Fibroblast of lung (primary cell): ENCODE measurements at regions not wholly inside any gene's neighbourhood (a gene's known extent, or its start where the extent isn't known, plus 50 kb on each side); places are given as distances from the start of the nearest gene placed in this dataset.

Experiments used
- DNase-seq, 2 donors: peaks; one replicate each; pipeline versions ENCODE4 v3.0.0 to v3.0.0-alpha.2; 2010; ENCODE audit warnings: low read depth in 2 of 2
- H2AFZ ChIP-seq: 2 replicates; pipeline ENCODE4 v1.5.1; 2012; ENCODE audit warnings: low read length, control low read depth, inconsistent platforms
- H3K27ac ChIP-seq: 2 replicates; pipeline ENCODE4 v1.5.1; 2011; ENCODE audit warnings: low read length, control low read depth; ENCODE audit not compliant: insufficient read depth
- H3K27me3 ChIP-seq: 2 replicates; pipeline ENCODE4 v1.5.1; 2011; ENCODE audit warnings: mild to moderate bottlenecking, low read length; ENCODE audit not compliant: control insufficient read depth, insufficient read depth
- H3K36me3 ChIP-seq: 2 replicates; pipeline ENCODE4 v1.5.1; 2011; ENCODE audit warnings: low read length; ENCODE audit not compliant: control insufficient read depth, insufficient read depth
- H3K4me1 ChIP-seq: 2 replicates; pipeline ENCODE4 v1.5.1; 2011; ENCODE audit warnings: low read length; ENCODE audit not compliant: control insufficient read depth, insufficient read depth; ENCODE audit errors: extremely low read depth
- H3K4me2 ChIP-seq: 2 replicates; pipeline ENCODE4 v1.5.1; 2011; ENCODE audit warnings: low read length, control low read depth; ENCODE audit not compliant: insufficient read depth; ENCODE audit errors: extremely low read depth
- H3K4me3 ChIP-seq, 4 experiments: fragments of 200-600 bp in 1 of 4; sonication (generic) in 1 of 4; replicated peaks in 1 of 4; 2 replicates each; pipeline ENCODE4 v1.5.1; 2011 to 2016; ENCODE audit warnings: low read length in 4 of 4, low read depth in 3 of 4, mild to moderate bottlenecking in 3 of 4, control low read depth in 2 of 4, inconsistent platforms in 1 of 4, mixed read lengths in 1 of 4; ENCODE audit not compliant: insufficient read depth in 1 of 4; ENCODE audit errors: control extremely low read depth in 1 of 4
- H3K79me2 ChIP-seq: 2 replicates; pipeline ENCODE4 v1.5.1; 2012; ENCODE audit warnings: mild to moderate bottlenecking, low read length, inconsistent platforms; ENCODE audit not compliant: control insufficient read depth, insufficient read depth
- H3K9ac ChIP-seq: 2 replicates; pipeline ENCODE4 v1.5.1; 2011; ENCODE audit warnings: mild to moderate bottlenecking, low read length, control low read depth; ENCODE audit not compliant: insufficient read depth
- H3K9me3 ChIP-seq: 2 replicates; pipeline ENCODE4 v1.5.1; 2012; ENCODE audit warnings: low read depth, low read length; ENCODE audit not compliant: control insufficient read depth, insufficient read depth
- H4K20me1 ChIP-seq: 2 replicates; pipeline ENCODE4 v1.5.1; 2011; ENCODE audit warnings: low read length; ENCODE audit not compliant: control insufficient read depth, insufficient read depth; ENCODE audit errors: extremely low read depth
- EZH2 ChIP-seq: IDR thresholded peaks from 2 replicates; pipeline ENCODE4 v1.5.1; 2012; ENCODE audit warnings: low read length, control low read depth, mild to moderate bottlenecking; ENCODE audit errors: missing control alignments
- TF ChIP-seq, protein P1 (sequence below), 2 donors: IDR thresholded peaks in 1 of 2; conservative IDR thresholded peaks in 1 of 2; 1 replicate in 1 of 2; 2 replicates in 1 of 2; pipeline ENCODE4 v1.5.1; 2011 to 2012; ENCODE audit warnings: low read length in 2 of 2, control low read depth in 1 of 2, inconsistent platforms in 1 of 2, low read depth in 1 of 2, mild to moderate bottlenecking in 1 of 2

DNA sequence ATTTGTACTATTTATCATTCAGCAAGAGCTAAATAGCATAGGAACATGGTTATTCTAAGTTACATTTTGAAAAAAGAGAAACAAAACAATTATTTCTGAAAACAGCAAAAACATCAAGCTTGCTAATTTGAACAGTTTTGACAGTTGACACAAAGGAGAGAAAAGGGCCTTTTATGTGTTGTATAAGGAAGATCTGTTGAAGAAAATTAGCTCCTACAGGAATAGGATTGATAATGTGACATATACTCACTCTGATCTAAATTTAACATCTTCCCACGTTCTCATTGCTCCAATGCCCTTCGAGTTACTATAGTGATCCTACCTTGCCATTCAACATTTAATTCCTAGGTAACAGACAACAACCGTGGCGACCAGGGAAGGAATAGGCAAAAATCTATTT is 61.4 kb upstream of the BTG3 start:
- Histone ChIP-seq H3K4me3 (no peak overlapping the region), H3K9ac (no peak overlapping the region), H4K20me1 (no peaks in the 10 kb centered on the region), H2AFZ (no peak overlapping the region), H3K9me3 (no peaks in the 10 kb centered on the region), H3K36me3 (no peaks in the 10 kb centered on the region), H3K4me1 (no peaks in the 10 kb centered on the region), H3K27ac (no peak overlapping the region), H3K79me2 (no peaks in the 10 kb centered on the region), H3K4me2 (no peak overlapping the region), H3K27me3 (no peaks in the 10 kb centered on the region)
- TF ChIP-seq EZH2: no peak
- TF ChIP-seq, protein P1, sequence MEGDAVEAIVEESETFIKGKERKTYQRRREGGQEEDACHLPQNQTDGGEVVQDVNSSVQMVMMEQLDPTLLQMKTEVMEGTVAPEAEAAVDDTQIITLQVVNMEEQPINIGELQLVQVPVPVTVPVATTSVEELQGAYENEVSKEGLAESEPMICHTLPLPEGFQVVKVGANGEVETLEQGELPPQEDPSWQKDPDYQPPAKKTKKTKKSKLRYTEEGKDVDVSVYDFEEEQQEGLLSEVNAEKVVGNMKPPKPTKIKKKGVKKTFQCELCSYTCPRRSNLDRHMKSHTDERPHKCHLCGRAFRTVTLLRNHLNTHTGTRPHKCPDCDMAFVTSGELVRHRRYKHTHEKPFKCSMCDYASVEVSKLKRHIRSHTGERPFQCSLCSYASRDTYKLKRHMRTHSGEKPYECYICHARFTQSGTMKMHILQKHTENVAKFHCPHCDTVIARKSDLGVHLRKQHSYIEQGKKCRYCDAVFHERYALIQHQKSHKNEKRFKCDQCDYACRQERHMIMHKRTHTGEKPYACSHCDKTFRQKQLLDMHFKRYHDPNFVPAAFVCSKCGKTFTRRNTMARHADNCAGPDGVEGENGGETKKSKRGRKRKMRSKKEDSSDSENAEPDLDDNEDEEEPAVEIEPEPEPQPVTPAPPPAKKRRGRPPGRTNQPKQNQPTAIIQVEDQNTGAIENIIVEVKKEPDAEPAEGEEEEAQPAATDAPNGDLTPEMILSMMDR (conservative IDR thresholded peaks at IDR 0.05 in 1 of 2, IDR thresholded peaks at IDR 0.05 in 1 of 2; ENCODE audit: low read depth in 1 of 2, low read length in 2 of 2): no peak
- DNase-seq: no peak

DNA sequence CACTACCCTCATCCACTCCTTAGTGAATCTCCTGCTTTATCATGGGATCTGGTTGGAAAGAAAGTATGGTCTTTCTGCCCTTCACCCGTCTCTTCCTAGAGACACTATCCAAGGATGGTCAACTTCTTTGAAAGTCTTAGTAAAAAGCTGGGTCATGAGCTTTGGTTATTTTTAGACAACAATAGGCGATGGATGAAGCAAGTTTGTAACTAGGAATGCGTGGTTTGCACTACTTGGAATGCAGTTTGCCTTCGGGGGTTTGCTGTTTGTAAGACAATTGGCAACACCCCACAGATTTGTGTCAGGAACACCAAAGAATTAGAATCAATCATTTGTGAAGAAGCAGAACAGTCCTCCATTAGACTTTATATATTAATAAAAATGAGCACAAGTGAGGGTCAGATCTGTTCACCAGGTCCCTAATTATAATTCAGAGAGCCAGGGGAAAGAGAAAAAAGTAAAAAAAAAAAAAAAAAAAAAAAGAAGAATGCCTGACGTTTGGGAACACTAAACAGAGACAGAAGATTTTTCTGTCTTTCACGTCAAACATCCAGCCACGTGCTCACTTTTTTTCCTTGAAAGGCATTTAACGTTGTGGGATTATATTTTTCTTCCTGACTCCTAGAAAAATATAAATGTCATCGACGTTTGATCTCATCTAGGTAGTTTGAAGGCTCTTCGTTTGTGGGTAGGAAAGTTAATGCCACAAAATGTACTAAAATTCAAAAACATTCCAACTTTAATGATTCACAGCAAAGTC is 60.7 kb upstream of the BTG3 start:
- no peak overlapping the region for H3K27ac ChIP-seq
- no peak for TF ChIP-seq EZH2
- TF ChIP-seq, protein P1 (conservative IDR thresholded peaks at IDR 0.05 in 1 of 2, IDR thresholded peaks at IDR 0.05 in 1 of 2; ENCODE audit: low read depth in 1 of 2, low read length in 2 of 2): no peak
- no peak overlapping the region for H3K4me3 ChIP-seq
- no peaks in the 10 kb centered on the region for H4K20me1 ChIP-seq
- H3K4me1 ChIP-seq: no peaks in the 10 kb centered on the region
- H2AFZ ChIP-seq: no peak overlapping the region
- DNase-seq: peak in 1 of 2 donors; percentile 45
- H3K9ac ChIP-seq: no peak overlapping the region
- H3K79me2 ChIP-seq: no peaks in the 10 kb centered on the region
- no peaks in the 10 kb centered on the region for H3K36me3 ChIP-seq
- no peaks in the 10 kb centered on the region for H3K9me3 ChIP-seq
- H3K4me2 ChIP-seq: no peak overlapping the region
- no peaks in the 10 kb centered on the region for H3K27me3 ChIP-seq

DNA sequence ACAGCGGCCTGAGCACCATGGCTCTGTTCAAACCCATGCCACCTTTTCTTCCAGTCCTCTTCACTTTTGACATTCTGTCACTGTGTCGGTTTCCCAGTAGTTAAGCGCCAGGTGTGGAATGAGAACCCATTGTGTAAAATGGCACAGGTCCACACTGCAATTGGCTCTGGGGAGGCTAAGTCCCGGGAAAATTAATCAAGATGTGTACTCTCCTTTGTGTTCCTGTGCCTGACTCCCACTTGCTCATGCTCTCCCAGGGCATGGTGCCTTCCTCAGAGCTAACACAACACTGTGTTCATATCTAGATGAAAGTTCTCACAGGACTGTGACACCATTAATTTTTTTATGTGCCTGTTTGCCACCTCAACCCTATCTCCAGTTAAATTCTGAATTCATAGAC is 59.0 kb upstream of the BTG3 start:
- Histone ChIP-seq H3K4me3 (no peak overlapping the region), H3K27me3 (no peaks in the 10 kb centered on the region), H3K27ac (no peak overlapping the region), H3K79me2 (no peaks in the 10 kb centered on the region), H2AFZ (no peak overlapping the region), H3K36me3 (no peaks in the 10 kb centered on the region), H3K4me1 (no peaks in the 10 kb centered on the region), H3K9me3 (no peaks in the 10 kb centered on the region), H4K20me1 (no peaks in the 10 kb centered on the region), H3K9ac (no peak overlapping the region), H3K4me2 (no peak overlapping the region)
- TF ChIP-seq EZH2: no peak
- TF ChIP-seq, protein P1 (conservative IDR thresholded peaks at IDR 0.05 in 1 of 2, IDR thresholded peaks at IDR 0.05 in 1 of 2; ENCODE audit: low read depth in 1 of 2, low read length in 2 of 2): no peak
- DNase-seq: no peak
